GM20431 (cell line): ENCODE measurements at regions not wholly inside any gene's neighbourhood (a gene's known extent, or its start where the extent isn't known, plus 50 kb on each side); places are given as distances from the start of the nearest gene placed in this dataset.
"Not testable (repeated sequence)": the region's sequence is repeated elsewhere in the genome, so short reads cannot be mapped to it uniquely, and the experiment has no call there.

Experiments
- in situ Hi-C: fragments of 300-500 bp; cut with MseI, MboI; formaldehyde crosslinking; loops from one replicate; pipeline ENCODE4 v1.15.0; 2020; ENCODE audit warnings: low sequenced_read_pairs; ENCODE audit not compliant: unreplicated experiment

DNA sequence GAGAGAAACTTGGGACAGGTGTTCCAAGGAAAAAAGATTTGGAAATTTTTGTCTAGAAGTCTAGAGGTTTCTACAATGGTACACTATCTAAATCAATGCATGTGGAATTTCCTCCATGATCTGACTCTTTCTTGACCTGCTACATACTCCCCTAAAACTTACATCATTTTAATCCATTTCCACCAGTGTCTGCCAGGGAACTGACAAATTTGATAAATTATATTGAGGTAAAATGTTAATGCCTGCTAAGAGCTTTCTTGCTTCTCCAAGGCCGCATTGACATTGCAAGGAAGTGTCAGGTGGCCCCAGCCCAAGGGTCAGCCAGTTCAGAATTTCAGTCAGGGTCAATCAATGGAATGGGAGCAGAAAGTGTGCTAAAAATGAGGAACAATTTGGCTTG lies 163.4 kb upstream of the FBXL17 start:
- in situ Hi-C loops: no loop called here

DNA sequence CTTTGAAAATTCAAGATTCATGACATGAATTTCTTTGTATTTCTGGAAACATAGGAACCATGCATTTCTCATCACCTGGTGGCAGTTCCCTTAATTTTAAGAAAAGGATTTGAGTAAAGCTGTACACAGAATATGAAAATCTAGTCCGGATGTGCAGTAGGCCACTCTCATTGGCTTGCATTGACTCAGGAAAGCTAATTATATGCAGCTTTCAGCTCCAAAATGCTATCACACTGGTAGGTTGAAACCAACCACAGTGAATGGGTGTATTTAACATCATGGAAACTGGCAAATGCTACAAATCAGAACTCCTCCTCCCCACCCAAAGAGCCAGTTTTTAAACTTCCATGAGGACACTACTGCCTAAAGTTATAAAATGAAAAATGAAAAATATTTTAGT lies 161.6 kb upstream of the FBXL17 start:
- in situ Hi-C loops: no loop called here

DNA sequence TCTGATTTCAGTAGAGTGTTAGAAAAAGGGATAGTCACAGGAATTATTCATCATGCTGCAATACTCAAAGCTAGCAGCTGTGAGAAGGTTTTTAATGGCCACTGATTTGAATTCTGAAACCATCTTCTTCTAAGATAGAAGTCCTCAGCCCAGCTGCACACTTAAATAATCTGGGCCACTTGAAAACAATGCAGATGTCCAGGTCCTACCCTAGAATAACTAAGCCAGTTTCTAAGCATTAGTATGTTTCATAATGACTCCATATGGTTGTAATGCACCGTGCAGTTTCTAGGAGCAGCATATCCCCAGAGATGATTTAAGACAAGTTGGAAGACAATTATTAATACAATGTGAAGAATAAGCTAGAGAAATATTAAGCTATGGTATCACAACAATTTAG lies 159.9 kb upstream of the FBXL17 start:
- in situ Hi-C loops: no loop called here

DNA sequence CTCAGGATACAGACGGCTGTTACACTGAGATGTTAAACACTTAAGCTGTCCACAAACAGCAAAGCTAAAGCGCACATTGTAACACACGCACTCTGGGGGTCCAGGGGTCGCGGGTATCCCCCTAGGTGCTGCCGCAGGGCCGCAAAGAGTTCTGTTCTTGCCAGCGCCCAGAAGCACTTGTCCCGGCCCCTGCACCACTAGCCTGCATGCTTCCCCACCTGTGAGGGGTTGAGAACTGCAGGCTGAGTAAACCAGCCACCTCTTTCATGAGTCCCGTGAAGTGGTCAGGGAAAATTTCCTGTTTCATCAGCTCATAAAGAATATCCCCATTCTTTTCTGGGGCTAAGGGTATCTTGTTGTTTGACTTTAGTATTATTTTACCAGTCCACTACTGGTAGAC lies 154.4 kb upstream of the FBXL17 start:
- in situ Hi-C loops: no loop called here

DNA sequence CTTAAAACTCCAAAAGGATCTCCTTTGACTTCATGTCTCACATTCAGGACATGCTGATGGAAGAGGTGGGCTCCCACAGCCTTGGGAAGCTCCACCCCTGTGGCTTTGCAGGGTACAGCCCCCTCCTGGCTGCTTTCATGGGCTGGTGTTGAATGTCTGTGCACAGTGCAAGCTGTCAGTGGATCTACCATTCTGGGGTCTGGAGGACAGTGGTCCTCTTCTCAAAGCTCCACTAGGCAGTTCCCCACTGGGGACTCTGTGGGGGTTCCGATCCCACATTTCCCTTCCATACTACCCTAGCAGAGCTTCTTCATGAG lies 150.2 kb upstream of the FBXL17 start:
- in situ Hi-C loops: not testable (repeated sequence)

DNA sequence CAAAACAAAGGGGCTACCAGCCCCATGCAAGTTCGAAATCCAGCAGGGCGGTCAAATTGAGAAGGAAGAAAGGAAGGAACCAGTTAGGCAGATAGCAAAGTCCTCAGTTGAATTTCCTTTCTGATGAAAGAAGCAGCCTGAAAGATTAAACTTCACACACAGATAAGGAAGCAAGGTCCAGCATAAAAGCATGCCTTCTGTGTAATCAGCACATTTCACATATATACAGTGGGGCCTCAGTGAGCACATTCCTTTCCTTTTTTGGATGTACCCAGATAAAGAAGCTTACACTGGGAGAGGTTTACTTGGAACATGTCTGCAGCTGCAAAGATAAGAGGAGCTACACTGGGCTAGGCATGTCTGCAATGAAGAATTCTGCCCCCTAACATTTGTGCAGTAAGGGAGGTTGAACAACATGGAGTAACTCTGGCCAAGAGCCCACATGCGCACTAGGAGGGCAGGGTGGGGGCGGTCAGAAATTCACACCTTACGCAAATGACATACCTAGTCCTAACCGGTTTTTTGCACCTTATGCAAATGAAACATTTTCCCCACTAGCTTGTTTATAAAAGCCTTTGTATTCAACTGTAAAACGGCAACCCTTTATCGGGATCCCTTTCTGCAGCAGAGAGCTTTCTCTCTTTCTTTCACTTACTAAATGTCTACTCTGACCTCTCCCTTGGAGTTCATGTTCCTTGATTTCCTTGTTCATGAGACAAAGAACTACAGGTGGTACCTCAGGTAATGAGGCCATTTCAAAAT lies 149.7 kb upstream of the FBXL17 start:
- in situ Hi-C loops: no loop called here

DNA sequence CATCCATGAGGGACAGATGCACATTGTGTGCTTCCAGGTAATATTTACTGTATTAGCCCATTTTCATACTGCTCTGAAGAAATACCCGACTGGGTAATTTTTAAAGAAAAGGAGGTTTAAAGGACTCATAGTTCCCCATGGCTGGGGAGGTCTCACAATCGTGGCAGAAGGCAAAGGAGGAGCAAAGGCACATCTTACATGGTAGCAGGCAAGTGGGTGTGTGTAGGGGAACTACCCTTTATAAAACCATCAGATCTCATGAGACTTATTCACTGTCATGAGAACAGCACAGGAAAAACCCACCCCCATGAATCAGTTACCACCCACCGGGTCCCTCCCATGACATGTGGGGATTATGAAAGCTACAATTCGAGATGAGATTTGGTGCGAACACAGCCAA lies 148.8 kb upstream of the FBXL17 start:
- in situ Hi-C loops: no loop called here

DNA sequence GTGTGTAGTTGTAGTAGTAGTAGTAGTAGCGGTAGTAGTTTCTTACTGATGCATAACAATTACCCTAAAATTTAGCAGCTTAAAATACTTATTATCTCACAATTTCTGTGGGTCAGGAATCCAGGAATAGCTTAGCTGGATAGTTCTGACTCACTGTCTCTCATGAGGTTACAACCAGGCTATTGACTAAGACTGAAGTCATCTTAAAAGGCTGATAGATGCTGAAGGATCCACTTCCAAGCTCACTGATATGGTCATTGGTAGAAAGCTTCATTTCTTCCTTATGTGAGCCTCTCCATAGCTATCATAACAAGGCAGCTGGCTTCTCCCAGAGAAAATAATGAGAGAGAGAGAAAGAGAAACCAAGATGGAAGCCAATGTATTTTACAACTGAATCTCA lies 147.5 kb upstream of the FBXL17 start:
- in situ Hi-C loops: no loop called here

DNA sequence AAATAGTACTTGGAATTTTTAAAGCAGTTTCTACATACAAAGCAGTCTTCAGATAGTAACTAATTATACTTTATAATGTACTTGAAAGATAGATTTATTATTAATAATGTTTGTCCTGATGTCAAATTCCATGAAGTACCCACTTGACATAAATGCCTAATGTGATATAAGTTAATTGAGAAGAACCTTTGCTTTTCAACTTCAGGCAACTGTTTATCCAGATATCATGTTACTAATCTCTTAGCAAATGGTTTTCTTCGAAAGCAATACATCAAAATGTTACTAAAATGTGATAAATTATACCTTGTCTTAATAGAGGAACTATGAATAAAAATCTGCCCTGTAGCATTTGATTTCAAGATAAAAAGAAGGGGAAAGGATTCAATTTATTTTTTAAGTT lies 146.8 kb upstream of the FBXL17 start:
- in situ Hi-C loops: no loop called here

DNA sequence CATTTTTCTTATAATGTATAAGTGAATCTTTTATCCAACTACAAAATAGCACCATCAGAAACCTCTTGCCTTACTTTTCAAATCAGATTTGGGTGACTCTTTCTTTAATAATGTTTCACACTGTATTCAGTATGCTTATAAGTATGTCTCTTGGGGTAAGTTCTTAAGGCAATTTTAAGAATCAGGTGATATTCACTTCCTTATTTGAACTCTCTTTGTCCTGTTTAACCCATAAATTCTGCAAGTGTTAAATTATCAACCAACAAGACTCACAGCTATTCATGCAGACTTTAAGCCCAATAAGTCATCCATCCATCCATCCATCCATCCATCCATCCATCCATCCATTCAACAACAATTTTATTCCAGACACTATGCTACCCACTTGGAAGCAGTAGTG lies 142.7 kb upstream of the FBXL17 start:
- in situ Hi-C loops: no loop called here

DNA sequence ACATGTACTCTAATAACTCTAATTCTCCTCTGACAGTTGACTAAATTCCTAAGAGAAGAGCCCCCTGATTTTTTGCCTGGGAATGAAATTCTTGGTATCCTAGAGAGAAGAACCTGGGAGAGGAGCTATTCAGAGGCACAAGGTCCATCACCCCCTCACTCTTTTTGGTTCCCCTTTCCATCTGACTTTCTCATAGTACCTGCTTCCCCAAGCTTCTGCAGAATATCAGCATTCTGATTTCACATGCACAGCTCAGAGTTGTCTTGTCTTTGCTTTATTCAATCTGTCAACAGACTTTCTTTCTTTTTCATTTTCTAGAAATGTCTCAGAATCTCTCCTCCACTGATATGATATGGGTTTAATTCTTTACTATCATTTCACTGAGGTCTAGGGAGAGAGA lies 141.5 kb upstream of the FBXL17 start:
- in situ Hi-C loops: no loop called here

DNA sequence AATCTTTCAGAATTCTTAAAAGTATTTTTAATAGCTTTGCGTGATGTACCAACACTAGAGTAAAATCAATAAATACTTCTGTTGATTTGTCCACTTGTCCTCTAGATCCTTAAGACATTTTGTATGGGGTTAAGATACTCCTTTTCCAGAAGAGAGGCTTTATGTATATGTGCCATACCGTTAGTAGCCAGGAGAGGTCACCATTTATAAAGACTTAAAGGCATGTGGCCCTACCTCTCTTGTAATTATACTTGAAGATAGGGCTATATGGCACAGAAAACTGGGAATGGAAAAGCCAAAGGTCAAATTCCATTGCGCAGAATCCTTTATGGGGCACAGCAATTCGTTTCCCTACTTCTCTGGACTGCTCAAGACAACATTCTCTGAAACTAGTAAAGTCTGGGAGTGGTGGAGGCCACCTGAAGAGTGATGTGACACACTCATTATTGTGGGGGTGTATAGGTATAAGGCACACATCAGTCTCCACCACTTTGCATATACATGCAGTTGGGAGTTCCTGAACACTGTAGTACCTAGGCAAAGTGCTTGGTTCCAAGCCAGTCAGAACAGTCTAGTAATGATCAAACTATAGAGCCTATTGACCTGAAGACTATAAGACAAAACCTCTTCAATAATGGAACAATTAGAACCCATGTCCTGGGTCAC lies 140.1 kb upstream of the FBXL17 start:
- in situ Hi-C loops: no loop called here

DNA sequence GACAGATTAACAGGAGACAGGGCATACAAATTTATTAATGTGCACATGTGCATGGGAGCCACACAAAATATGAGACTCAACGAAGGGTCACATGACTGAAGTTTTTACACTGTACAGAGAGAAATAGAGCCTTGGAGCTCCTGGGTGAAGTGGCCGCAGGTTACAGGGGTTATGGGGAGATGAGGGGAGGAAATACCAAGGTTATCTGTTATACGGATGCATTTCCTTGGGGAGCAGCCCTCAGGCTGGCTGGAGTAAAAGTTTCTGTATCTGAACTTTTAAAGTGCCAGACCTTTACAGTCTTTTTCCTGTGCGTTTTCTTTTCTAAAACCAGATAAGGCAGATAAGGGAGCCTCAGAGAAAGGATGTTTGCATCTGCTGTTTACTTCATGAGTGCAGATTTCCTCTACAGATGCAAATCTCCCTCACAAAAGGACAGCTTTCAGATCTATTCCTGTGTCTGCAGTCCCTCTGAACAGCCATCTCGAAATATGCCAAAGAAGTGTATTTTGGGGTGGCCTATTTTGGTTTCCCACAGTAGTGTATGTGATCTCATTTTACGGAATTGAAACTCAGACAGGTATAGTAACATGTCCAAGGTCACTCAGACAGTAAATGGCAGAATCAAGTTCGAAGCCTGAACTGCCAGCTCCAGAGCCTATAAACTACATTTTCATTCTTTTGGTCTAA lies 139.3 kb upstream of the FBXL17 start:
- in situ Hi-C loops: no loop called here

DNA sequence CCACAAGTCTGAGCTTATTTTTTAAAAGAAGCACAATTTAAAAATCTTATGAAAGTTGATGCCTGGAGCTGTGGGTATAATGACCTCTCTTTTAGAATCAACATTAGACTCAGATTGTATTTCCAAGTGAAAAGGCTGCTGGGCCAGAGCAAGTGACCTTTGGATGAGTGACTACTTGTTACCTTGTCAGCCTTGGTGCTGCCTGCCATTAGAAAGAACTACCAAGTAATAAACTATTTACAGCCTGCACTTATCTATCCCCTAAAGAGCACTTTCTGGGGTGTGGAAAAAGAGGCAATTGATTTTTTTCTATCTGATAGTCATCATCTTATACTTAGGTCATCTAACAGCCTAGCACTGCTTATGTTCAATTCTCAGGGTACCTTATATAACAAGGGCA lies 134.9 kb upstream of the FBXL17 start:
- in situ Hi-C loops: no loop called here

DNA sequence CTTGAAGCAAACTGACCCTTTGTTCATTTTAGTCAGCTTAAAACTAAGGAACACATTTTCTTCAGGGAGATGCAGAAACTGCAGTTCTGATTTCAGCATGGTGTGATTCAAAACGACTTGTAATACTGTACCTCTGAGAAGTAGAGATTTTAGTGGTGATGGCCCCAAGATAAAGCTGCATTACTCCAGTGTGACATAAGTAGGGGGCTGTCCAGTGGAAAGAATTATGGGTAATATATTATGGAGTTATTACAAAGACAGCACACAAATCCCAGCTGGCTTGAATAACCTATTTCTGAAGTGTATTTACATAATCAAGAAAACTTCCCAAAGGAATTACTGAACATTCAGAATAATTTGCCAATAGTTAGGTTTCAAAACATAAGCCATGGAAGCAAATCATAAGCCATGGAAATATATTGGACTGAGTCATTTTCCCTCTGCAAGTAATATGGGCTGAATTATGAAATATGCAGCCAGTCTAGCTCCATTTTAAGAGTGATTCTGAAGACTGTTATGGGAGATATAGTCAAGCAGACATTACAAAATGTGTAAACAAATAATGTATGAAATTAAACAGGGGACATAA lies 133.7 kb upstream of the FBXL17 start:
- in situ Hi-C loops: no loop called here

DNA sequence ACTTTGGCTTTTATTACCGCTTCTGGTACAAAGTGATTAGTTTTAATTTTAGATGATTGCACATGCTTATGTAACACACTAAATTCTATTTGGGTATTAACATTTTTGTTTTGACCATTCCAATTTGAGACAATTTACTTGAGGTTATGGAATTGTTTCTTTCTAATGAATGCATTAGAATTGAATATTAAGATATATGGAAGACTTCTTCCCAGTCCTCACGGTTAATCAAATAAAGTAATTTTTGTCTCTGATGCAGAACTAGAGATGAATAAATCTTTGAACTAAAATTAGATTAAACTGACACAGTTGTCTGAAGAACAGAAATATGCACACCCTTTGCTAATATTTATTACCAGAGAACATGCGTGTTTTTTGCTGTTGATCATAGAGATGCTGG lies 127.1 kb upstream of the FBXL17 start:
- in situ Hi-C loops: no loop called here

DNA sequence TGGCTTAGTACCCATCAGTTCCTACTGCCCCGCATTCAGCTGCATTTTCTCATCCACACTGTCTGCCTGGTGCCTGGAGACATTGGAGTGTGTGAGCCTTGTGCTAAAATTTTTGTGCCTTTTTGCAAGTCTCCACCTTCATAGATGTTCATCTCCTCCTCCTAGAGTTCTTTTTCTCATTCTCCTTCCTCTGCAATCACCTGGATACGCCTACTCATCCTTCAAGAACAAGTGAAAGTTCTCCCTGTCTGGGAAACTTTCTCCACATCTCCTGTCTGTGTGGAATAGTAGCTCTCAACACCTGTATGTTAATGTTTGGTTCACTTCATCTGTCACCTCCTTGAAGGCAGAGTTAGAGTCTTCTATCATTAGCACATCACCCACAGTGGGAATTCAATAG lies 125.7 kb upstream of the FBXL17 start:
- in situ Hi-C loops: no loop called here

DNA sequence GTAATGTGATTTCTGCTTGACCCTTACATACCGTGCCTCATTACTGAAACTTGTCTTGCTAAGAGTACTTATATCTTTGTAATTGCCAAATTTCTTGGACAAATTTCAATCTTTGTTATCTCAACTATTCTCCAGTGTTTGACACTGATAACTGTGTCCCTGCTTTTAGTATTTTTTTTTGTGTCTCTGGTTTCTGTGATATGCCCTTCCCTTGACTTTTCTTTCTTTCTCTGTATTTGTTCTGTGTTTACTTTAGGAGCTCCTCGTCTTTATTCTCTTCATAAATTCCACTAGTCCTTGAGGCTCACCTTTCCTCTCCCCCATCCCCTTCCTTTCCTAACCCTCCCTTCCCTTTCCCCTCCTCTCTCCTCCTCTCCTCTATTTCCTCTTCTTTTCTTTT lies 123.7 kb upstream of the FBXL17 start:
- in situ Hi-C loops: no loop called here

DNA sequence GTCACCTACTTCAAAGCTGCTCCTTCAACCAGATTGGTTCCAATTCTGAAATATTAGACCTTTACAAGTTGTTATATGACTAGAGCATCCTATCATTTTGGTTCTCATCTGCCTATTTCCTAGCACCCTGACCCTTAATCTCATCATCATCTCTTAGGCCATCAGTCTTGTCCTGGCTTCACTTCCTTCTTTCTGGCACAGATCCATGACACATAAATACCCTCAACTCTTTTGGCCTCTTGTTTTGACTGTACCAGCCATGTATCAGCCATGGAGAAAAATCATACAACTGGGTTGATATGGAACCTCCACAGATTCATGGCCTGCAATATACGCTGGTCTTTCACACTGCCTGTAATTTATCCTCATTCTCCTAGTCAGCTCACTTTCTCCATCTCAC lies 123.1 kb upstream of the FBXL17 start:
- in situ Hi-C loops: no loop called here

DNA sequence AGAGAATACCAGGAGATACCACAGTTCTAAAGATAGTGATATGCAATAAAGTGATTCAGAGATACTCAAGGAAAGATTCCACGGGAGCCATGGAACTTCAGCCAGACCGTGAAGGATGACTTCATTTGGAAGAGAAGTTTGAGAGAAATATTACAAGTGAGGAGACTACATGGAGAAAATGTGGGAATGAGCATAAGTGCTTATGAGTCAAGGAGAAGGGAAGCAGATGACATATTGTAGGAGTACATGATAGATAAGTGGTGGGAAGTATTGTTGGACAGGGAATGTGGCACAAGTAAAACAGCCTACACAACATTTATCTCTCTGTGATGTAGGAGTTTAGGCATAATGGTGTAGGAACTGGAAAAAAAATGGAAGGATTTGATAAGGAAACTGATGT lies 122.1 kb upstream of the FBXL17 start:
- in situ Hi-C loops: no loop called here

DNA sequence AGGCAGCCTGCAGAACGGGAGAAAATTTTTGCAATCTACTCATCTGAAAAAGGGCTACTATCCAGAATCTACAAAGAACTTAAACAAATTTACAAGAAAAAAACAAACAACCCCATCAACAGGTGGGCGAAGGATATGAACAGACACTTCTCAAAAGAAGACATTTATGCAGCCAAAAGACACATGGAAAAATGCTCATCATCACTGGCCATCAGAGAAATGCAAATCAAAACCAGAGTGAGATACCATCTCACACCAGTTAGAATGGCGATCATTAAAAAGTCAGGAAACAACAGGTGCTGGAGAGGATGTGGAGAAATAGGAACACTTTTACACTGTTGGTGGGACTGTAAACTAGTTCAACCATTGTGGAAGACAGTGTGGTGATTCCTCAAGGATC lies 113.7 kb upstream of the FBXL17 start:
- in situ Hi-C loops: not testable (repeated sequence)
